ENCODE measurements at regions not wholly inside any gene's neighbourhood (a gene's known extent, or its start where the extent isn't known, plus 50 kb on each side); places are given as distances from the start of the nearest gene placed in this dataset.

DNA sequence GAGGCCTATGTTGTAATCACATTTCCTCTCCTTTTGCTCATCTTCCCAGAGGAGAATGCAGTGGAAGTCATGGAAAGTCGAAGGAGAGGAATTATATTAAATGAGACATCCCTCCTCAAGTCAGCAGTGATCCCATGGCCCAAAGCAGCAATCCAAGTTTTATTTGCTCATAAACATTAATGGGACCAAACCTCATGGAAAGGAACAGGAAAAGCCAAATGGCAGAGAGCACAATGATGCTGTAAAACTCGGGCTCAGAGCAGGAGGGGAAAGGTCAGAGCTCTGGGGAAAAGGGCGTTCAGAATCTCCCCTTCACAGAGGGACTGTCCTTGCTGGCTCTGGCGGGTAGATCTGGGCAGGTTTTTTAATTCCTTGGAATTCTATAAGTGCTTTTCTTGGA, 175.8 kb downstream of the C5orf15 start:
- TF ChIP-seq, protein P1, sequence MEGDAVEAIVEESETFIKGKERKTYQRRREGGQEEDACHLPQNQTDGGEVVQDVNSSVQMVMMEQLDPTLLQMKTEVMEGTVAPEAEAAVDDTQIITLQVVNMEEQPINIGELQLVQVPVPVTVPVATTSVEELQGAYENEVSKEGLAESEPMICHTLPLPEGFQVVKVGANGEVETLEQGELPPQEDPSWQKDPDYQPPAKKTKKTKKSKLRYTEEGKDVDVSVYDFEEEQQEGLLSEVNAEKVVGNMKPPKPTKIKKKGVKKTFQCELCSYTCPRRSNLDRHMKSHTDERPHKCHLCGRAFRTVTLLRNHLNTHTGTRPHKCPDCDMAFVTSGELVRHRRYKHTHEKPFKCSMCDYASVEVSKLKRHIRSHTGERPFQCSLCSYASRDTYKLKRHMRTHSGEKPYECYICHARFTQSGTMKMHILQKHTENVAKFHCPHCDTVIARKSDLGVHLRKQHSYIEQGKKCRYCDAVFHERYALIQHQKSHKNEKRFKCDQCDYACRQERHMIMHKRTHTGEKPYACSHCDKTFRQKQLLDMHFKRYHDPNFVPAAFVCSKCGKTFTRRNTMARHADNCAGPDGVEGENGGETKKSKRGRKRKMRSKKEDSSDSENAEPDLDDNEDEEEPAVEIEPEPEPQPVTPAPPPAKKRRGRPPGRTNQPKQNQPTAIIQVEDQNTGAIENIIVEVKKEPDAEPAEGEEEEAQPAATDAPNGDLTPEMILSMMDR (conservative IDR thresholded peaks at IDR 0.05; ENCODE audit: low read length) = no peak
- no peak for TF ChIP-seq EZH2phosphoT487 (IDR thresholded peaks at IDR 0.05; ENCODE audit: borderline replicate concordance)
